HG03442 (cell line): ENCODE measurements at regions not wholly inside any gene's neighbourhood (a gene's known extent, or its start where the extent isn't known, plus 50 kb on each side); places are given as distances from the start of the nearest gene placed in this dataset.
"Not testable (repeated sequence)": the region's sequence is repeated elsewhere in the genome, so short reads cannot be mapped to it uniquely, and the experiment has no call there.

Experiments used
- ATAC-seq: cut with Tn5 transposase; IDR thresholded peaks from one replicate; pipeline ENCODE4 v1.9.1; 2021; ENCODE audit warnings: mild to moderate bottlenecking, moderate library complexity; ENCODE audit not compliant: unreplicated experiment

GRCh38 chr20:12566596-12566995, 442.2 kb upstream of the SPTLC3 start:
- no peak for ATAC-seq

- ATAC-seq: no peak
These were observed 438.4 kb upstream of the SPTLC3 start for GRCh38 chr20:12570371-12570770.

- ATAC-seq: no peak
These were observed 435.3 kb upstream of the SPTLC3 start for GRCh38 chr20:12573442-12573841.

GRCh38 chr20:12575352-12576095, 433.2 kb upstream of the SPTLC3 start:
- no peak for ATAC-seq

- no peak for ATAC-seq
These were observed 431.6 kb upstream of the SPTLC3 start for GRCh38 chr20:12577213-12577612.

- no peak for ATAC-seq
These were observed 427.0 kb upstream of the SPTLC3 start for GRCh38 chr20:12581644-12582289.

GRCh38 chr20:12582710-12583109, 426.1 kb upstream of the SPTLC3 start:
- not testable (repeated sequence) for ATAC-seq

- no peak for ATAC-seq
These were observed 416.8 kb upstream of the SPTLC3 start for GRCh38 chr20:12591949-12592470.

GRCh38 chr20:12592756-12593155, 416.0 kb upstream of the SPTLC3 start:
- no peak for ATAC-seq

GRCh38 chr20:12593342-12593873, 415.4 kb upstream of the SPTLC3 start:
- no peak for ATAC-seq

- ATAC-seq: no peak
These were observed 414.2 kb upstream of the SPTLC3 start for GRCh38 chr20:12594410-12595088.

GRCh38 chr20:12595841-12596240, 412.9 kb upstream of the SPTLC3 start:
- no peak for ATAC-seq

GRCh38 chr20:12596863-12597262, 411.9 kb upstream of the SPTLC3 start:
- ATAC-seq: no peak

GRCh38 chr20:12597551-12597950, 411.2 kb upstream of the SPTLC3 start:
- no peak for ATAC-seq

- ATAC-seq: no peak
These were observed 409.9 kb upstream of the SPTLC3 start for GRCh38 chr20:12598894-12599293.

- ATAC-seq: no peak
These were observed 409.3 kb upstream of the SPTLC3 start for GRCh38 chr20:12599494-12599893.

GRCh38 chr20:12605751-12606150, 403.0 kb upstream of the SPTLC3 start:
- no peak for ATAC-seq

GRCh38 chr20:12610871-12611270, 397.9 kb upstream of the SPTLC3 start:
- ATAC-seq: no peak

- ATAC-seq: no peak
These were observed 394.0 kb upstream of the SPTLC3 start for GRCh38 chr20:12614764-12615163.

GRCh38 chr20:12617076-12617475, 391.7 kb upstream of the SPTLC3 start:
- no peak for ATAC-seq

GRCh38 chr20:12623870-12624269, 384.9 kb upstream of the SPTLC3 start:
- no peak for ATAC-seq
